ENCODE measurements at regions not wholly inside any gene's neighbourhood (a gene's known extent, or its start where the extent isn't known, plus 50 kb on each side); places are given as distances from the start of the nearest gene placed in this dataset.

DNA sequence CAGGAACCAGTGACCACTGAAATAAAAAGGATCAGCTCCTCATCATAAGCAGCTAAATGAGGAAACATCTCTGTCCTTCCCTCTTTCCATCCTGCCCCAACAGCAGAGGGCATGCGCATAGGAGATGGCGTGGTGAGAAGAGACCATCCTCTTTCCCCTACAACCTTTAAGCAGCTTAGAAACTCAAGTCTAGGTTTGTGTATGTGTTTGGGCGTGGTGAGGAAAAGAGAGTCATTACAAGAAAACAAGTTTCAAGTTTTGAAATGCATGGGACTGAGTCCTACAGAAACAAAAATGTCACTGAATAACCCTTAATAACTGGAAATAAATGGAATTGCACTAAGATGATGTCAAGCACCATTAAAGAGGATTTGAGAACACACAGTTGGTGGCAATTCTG lies 96.4 kb upstream of the IL12B start:
- Mint-ChIP-seq H3K36me3 (ENCODE audit: insufficient read depth) (no peaks in the 10 kb centered on the region), H3K4me3 (ENCODE audit: low read depth) (no peak overlapping the region), H3K27ac (no peak overlapping the region), H3K4me1 (ENCODE audit: low read depth) (no peaks in the 10 kb centered on the region), H3K27me3 (peaks cover 6% of the 10 kb centered on the region), H3K9me3 (ENCODE audit: low read depth) (no peaks in the 10 kb centered on the region)
- no peak for DNase-seq (ENCODE audit: low spot score, unreplicated experiment)
- TF ChIP-seq, protein P1, sequence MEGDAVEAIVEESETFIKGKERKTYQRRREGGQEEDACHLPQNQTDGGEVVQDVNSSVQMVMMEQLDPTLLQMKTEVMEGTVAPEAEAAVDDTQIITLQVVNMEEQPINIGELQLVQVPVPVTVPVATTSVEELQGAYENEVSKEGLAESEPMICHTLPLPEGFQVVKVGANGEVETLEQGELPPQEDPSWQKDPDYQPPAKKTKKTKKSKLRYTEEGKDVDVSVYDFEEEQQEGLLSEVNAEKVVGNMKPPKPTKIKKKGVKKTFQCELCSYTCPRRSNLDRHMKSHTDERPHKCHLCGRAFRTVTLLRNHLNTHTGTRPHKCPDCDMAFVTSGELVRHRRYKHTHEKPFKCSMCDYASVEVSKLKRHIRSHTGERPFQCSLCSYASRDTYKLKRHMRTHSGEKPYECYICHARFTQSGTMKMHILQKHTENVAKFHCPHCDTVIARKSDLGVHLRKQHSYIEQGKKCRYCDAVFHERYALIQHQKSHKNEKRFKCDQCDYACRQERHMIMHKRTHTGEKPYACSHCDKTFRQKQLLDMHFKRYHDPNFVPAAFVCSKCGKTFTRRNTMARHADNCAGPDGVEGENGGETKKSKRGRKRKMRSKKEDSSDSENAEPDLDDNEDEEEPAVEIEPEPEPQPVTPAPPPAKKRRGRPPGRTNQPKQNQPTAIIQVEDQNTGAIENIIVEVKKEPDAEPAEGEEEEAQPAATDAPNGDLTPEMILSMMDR (IDR thresholded peaks at IDR 0.05; ENCODE audit: unreplicated experiment): no peak

GRCh38 chr5:159427180-159428012 lies 97.1 kb upstream of the IL12B start:
- Mint-ChIP-seq H3K9me3 (ENCODE audit: low read depth) (no peaks in the 10 kb centered on the region), H3K4me1 (ENCODE audit: low read depth) (no peaks in the 10 kb centered on the region), H3K27me3 (peaks cover 6% of the 10 kb centered on the region), H3K4me3 (ENCODE audit: low read depth) (no peak overlapping the region), H3K36me3 (ENCODE audit: insufficient read depth) (no peaks in the 10 kb centered on the region), H3K27ac (no peak overlapping the region)
- TF ChIP-seq, protein P1 (IDR thresholded peaks at IDR 0.05; ENCODE audit: unreplicated experiment): no peak
- DNase-seq (ENCODE audit: low spot score, unreplicated experiment): no peak

GRCh38 chr5:159430361-159431012 lies 100.2 kb upstream of the IL12B start:
- Mint-ChIP-seq H3K4me3 (ENCODE audit: low read depth) (no peak overlapping the region), H3K9me3 (ENCODE audit: low read depth) (no peaks in the 10 kb centered on the region), H3K27ac (no peak overlapping the region), H3K36me3 (ENCODE audit: insufficient read depth) (no peaks in the 10 kb centered on the region), H3K4me1 (ENCODE audit: low read depth) (peaks cover 3% of the 10 kb centered on the region), H3K27me3 (peaks cover 8% of the 10 kb centered on the region)
- DNase-seq (ENCODE audit: low spot score, unreplicated experiment): no peak
- TF ChIP-seq, protein P1 (IDR thresholded peaks at IDR 0.05; ENCODE audit: unreplicated experiment): no peak

DNA sequence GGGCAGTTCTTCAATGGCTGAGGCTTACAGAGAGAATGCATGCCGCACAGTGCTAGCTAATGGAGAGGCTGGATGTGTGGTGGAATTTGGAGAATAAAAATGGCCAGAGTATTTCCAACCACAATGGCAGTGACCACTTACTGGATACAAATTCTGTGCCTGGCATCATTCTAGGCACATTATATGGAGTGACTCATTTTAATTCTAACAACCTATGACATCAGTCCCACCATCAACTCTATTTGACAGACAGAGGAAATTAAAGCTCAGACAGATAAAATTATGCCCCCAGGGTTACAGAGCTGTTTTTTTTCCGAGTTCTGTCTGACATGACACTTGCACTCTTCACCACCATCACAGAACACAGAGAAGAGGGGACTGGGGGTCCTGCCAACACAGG lies 105.6 kb upstream of the IL12B start:
- TF ChIP-seq, protein P1 (IDR thresholded peaks at IDR 0.05; ENCODE audit: unreplicated experiment): no peak
- no peak for DNase-seq (ENCODE audit: low spot score, unreplicated experiment)
- H3K27ac Mint-ChIP-seq: no peak overlapping the region
- no peaks in the 10 kb centered on the region for H3K36me3 Mint-ChIP-seq (ENCODE audit: insufficient read depth)
- peaks cover 11% of the 10 kb centered on the region for H3K27me3 Mint-ChIP-seq
- H3K9me3 Mint-ChIP-seq (ENCODE audit: low read depth): no peaks in the 10 kb centered on the region
- H3K4me1 Mint-ChIP-seq (ENCODE audit: low read depth): peaks cover 3% of the 10 kb centered on the region
- no peak overlapping the region for H3K4me3 Mint-ChIP-seq (ENCODE audit: low read depth)

DNA sequence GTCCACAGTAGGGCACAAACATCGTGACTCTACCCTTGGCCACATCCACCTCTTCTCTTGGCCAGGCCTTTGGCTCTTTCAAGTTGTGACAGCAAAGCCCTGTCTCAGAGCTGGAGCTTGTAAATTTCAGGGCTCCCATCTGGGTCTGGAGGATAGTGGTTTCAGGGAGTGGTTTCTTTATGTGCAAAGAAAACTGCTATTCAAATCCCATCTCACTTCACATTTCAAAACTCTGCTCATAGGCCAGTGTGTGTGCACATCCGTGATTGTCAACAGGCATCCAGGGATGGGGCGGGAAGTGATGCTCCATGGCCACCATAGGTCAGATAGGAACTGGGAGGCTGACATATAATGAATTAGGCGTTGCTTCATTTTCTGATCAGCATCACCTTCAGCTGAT lies 107.8 kb upstream of the IL12B start:
- H3K4me3 Mint-ChIP-seq (ENCODE audit: low read depth): no peak overlapping the region
- peaks cover 23% of the 10 kb centered on the region for H3K27me3 Mint-ChIP-seq
- no peaks in the 10 kb centered on the region for H3K36me3 Mint-ChIP-seq (ENCODE audit: insufficient read depth)
- H3K9me3 Mint-ChIP-seq (ENCODE audit: low read depth): no peaks in the 10 kb centered on the region
- DNase-seq (ENCODE audit: low spot score, unreplicated experiment): no peak
- no peak overlapping the region for H3K27ac Mint-ChIP-seq
- TF ChIP-seq, protein P1 (IDR thresholded peaks at IDR 0.05; ENCODE audit: unreplicated experiment): no peak
- H3K4me1 Mint-ChIP-seq (ENCODE audit: low read depth): peaks cover 4% of the 10 kb centered on the region
